ENCODE measurements at regions not wholly inside any gene's neighbourhood (a gene's known extent, or its start where the extent isn't known, plus 50 kb on each side); places are given as distances from the start of the nearest gene placed in this dataset.

- Histone ChIP-seq H3K79me2 (no peaks in the 10 kb centered on the region), H3K4me3 (no peak overlapping the region), H3K4me2 (no peak overlapping the region), H3K9me3 (ENCODE audit: low read depth) (no peaks in the 10 kb centered on the region), H3K27ac (no peak overlapping the region), H3K9me2 (replicated peaks; ENCODE audit: insufficient read depth) (no peaks in the 10 kb centered on the region), H3K4me1 (ENCODE audit: insufficient read depth) (peaks cover 32% of the 10 kb centered on the region), H4K20me1 (ENCODE audit: insufficient read depth, poor library complexity, severe bottlenecking) (no peaks in the 10 kb centered on the region), H3K36me3 (replicated peaks; ENCODE audit: insufficient read depth, low read depth) (no peaks in the 10 kb centered on the region), H3K27me3 (no peaks in the 10 kb centered on the region), H2AFZ (no peak overlapping the region)
- WGBS (ENCODE audit: low lambda C conversion rate, missing lambda C conversion rate), result 90% methylated on average over 4 of the region's 4 CpGs
- TF ChIP-seq EZH2phosphoT487 (IDR thresholded peaks at IDR 0.05; ENCODE audit: low read depth, severe bottlenecking, unreplicated experiment) (no peak), CTCF (IDR thresholded peaks at IDR 0.05; ENCODE audit: poor library complexity) (no peak), EZH2 (IDR thresholded peaks at IDR 0.05; ENCODE audit: borderline replicate concordance) (no peak)
- no peak for DNase-seq (ENCODE audit: low spot score)
These were observed 118.7 kb downstream of the ZFP36L2 start for GRCh38 chr2:43107679-43108078.

- H3K9me2 ChIP-seq (replicated peaks; ENCODE audit: insufficient read depth), result no peaks in the 10 kb centered on the region
- H3K36me3 ChIP-seq (replicated peaks; ENCODE audit: insufficient read depth, low read depth), result no peaks in the 10 kb centered on the region
- H4K20me1 ChIP-seq (ENCODE audit: insufficient read depth, poor library complexity, severe bottlenecking), result no peaks in the 10 kb centered on the region
- no peaks in the 10 kb centered on the region for H3K27me3 ChIP-seq
- TF ChIP-seq EZH2 (IDR thresholded peaks at IDR 0.05; ENCODE audit: borderline replicate concordance), result no peak
- DNase-seq (ENCODE audit: low spot score), result peak; percentile 10
- 70% methylated on average over 10 of the region's 10 CpGs for WGBS (ENCODE audit: low lambda C conversion rate, missing lambda C conversion rate)
- peak overlapping the region; percentile 68 for H3K27ac ChIP-seq
- no peak overlapping the region for H3K4me3 ChIP-seq
- H3K4me1 ChIP-seq (ENCODE audit: insufficient read depth), result peaks cover 40% of the 10 kb centered on the region
- H2AFZ ChIP-seq, result peak overlapping the region; percentile 63
- H3K4me2 ChIP-seq, result no peak overlapping the region
- no peaks in the 10 kb centered on the region for H3K9me3 ChIP-seq (ENCODE audit: low read depth)
- no peaks in the 10 kb centered on the region for H3K79me2 ChIP-seq
These were observed 119.6 kb downstream of the ZFP36L2 start for GRCh38 chr2:43106559-43107527.

- H4K20me1 ChIP-seq (ENCODE audit: insufficient read depth, poor library complexity, severe bottlenecking), result no peaks in the 10 kb centered on the region
- DNase-seq (ENCODE audit: low spot score), result peak; percentile 60
- peak overlapping the region; percentile 68 for H3K27ac ChIP-seq
- H3K27me3 ChIP-seq, result no peaks in the 10 kb centered on the region
- no peaks in the 10 kb centered on the region for H3K9me2 ChIP-seq (replicated peaks; ENCODE audit: insufficient read depth)
- peaks cover 46% of the 10 kb centered on the region for H3K4me1 ChIP-seq (ENCODE audit: insufficient read depth)
- 71% methylated on average over 4 of the region's 4 CpGs for WGBS (ENCODE audit: low lambda C conversion rate, missing lambda C conversion rate)
- no peak overlapping the region for H3K4me3 ChIP-seq
- H3K79me2 ChIP-seq, result no peaks in the 10 kb centered on the region
- no peaks in the 10 kb centered on the region for H3K9me3 ChIP-seq (ENCODE audit: low read depth)
- peak overlapping the region; percentile 5 for H3K4me2 ChIP-seq
- peak overlapping the region; percentile 63 for H2AFZ ChIP-seq
- no peak for TF ChIP-seq EZH2 (IDR thresholded peaks at IDR 0.05; ENCODE audit: borderline replicate concordance)
- TF ChIP-seq EZH2phosphoT487 (IDR thresholded peaks at IDR 0.05; ENCODE audit: low read depth, severe bottlenecking, unreplicated experiment), result no peak
- peak; percentile 27 for TF ChIP-seq CTCF (IDR thresholded peaks at IDR 0.05; ENCODE audit: poor library complexity)
- no peaks in the 10 kb centered on the region for H3K36me3 ChIP-seq (replicated peaks; ENCODE audit: insufficient read depth, low read depth)
These were observed 120.5 kb downstream of the ZFP36L2 start for GRCh38 chr2:43105586-43106558.
